GM21528 (cell line): ENCODE measurements at regions not wholly inside any gene's neighbourhood (a gene's known extent, or its start where the extent isn't known, plus 50 kb on each side); places are given as distances from the start of the nearest gene placed in this dataset.

Experiments used
- ATAC-seq: cut with Tn5 transposase; IDR thresholded peaks from one replicate; pipeline ENCODE4 v1.9.1; 2021; ENCODE audit warnings: mild to moderate bottlenecking, moderate library complexity; ENCODE audit not compliant: unreplicated experiment, low FRiP score

GRCh38 chr2:16010951-16011620 lies 70.7 kb downstream of the MYCN start:
- no peak for ATAC-seq

DNA sequence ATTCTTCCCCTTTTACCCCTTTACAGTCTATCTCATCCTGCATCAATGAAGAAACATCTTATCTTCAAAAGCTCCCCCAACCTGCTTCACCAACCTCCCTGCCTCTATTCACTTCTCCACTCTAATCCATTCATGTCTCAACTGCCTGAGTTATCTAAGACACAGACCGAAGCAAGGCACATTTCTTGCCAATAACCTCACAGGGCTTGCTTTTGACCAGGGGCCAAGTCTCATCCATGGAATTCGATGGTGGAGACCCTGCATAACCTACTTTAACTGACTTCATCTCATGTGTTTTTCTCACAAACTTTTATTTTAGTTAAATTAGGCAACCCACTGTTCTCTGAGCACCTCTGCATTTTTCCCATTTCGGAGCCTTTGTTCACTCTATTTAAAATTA lies 69.7 kb downstream of the MYCN start:
- ATAC-seq, result no peak

- ATAC-seq, result no peak
Measured at GRCh38 chr2:16009560-16009959, 69.2 kb downstream of the MYCN start.

DNA sequence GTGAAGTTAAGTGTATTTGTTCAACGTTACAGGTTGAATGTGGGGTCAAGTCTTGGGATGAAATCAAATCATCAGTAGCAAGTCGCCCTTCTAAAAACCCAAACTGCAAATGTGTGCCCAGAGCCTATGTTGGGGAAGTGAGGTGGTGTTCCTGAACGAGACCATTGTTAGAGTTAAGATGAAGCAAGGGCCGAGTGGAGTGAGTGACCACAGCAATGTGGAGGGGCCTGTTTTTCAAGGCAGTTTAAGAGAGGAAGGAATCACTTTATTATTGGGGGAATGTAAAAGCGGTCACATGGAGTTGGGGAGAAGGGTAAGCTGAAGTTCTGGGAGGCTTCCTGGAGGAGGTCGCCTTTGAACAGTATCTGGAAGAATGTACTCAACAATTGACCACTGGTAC lies 68.5 kb downstream of the MYCN start:
- ATAC-seq, result no peak

- no peak for ATAC-seq
Measured at GRCh38 chr2:16008331-16008850, 68.0 kb downstream of the MYCN start.

DNA sequence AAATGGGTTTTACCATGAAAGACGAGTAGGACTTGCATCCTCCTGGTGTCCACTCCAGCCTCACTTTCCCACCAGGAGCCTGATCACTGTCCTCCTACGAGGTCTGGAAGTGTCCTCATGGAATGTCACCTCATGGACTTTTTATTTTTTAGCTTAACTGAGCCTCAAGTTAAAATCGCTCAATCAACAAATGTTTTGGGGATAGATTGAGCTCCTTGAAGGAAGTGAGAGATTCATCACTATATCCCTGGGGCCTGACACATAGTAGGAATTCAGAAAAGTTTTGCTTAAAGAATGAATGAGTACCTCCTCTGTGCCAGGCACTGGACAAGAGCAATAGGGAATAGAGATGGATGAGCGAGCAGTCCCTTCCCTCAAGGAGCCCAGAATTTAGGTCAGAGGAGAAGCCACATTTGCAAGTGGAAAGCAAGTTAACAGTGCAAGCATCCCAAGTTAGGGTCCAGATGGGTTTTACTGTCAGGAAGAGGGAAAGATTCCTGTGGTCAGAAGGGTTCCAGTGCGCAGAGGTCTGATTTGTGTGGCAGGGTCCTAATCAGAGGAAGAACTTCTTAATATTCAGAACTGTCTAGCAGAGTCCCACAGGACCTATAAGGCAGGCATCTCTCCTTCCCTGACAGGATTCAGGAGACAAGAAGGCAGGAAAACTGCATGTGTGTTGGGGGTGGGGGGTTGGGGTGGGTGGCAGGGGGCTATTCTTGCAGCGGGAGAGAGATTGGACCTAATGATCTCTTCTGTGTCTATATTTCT lies 67.0 kb downstream of the MYCN start:
- ATAC-seq, result no peak

- no peak for ATAC-seq
Measured at GRCh38 chr2:16006537-16007166, 66.3 kb downstream of the MYCN start.

DNA sequence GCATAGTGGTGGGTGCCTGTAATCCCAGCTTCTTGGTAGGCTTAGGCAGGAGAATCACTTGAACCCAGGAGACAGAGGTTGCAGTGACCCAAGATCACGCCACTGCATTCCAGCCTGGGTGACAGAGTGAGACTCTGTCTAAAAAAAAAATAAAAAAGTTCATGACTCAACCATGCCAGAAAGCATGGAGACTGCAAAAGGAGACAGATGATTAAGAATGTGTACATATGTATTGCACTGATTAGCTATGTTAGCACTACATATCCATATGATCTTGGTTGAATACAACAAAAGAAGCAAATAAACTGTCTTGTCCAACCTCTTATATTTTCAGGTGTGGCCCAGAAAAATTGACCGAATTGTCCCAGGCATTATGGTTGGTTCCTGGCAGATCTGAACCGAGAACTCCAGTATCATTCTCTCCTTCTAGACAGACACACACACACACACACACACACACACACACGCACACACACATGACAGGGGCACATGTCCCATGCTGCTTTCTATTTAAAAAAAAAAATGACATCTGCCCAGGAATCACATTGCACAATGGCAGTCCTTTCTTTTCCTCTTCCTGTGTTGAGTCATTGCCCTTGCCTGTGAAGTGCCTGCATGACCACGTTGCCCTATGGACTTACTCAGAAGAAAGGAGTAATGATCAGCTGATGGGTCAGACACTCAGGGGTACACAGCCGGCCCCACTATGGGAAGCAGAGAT lies 65.6 kb downstream of the MYCN start:
- no peak for ATAC-seq

GRCh38 chr2:16005389-16005788 lies 65.0 kb downstream of the MYCN start:
- ATAC-seq, result no peak

GRCh38 chr2:16003809-16004208 lies 63.5 kb downstream of the MYCN start:
- ATAC-seq, result no peak

DNA sequence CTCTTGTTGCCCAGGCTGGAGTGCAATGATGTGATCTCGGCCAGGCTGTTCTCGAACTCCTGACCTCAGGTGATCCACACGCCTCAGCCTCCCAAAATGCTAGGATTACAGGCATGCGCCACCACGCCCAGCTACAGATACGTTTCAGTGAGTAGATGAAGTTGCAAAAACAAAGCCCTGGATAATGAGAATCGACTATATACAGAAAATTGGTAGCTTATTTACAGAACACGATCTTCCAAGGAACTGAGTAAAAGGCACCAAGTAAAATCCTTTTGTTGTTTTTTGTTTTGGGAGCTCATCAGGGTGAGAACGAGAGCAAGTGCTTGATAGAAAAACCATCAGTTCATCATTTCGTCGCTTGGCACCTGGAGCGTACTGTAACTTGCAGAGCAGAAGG lies 62.8 kb downstream of the MYCN start:
- no peak for ATAC-seq

DNA sequence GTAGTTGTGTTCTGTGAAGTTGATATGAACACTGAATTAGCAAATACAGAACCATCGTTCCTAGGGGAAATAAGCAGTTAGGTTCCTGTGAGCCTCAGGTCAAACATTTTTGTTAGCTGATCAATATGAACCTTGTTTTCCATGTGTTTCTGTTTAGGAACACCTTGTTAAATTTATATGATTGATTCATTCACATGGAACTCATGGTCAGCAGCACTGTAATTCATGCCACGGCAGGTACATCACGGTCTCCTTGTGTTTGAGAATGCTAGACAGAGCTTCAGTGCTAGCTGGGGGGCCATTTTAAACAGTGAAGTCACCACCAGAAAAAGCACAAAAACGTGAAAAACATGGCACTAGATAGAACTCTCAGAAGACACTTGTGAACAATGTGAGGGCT lies 62.2 kb downstream of the MYCN start:
- ATAC-seq, result no peak

DNA sequence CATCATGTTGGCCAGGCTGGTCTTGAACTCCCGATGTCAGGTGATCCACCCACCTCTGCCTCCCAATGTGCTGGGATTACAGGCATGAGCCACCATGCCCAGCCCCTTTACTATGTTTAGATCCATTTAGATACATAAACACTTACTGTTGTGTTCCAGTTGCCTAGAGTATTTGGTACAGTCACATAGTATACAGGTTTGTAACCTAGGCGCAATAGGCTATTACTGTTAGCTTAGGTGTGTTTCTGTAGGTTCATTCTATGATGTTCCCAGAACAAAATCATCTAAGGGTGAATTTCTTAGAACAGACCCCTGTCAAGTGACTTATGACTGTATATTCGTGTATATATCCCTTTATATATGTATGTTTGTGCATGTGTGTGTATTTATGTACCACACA lies 61.8 kb downstream of the MYCN start:
- ATAC-seq, result no peak

- ATAC-seq, result no peak
Measured at GRCh38 chr2:16000642-16001041, 60.3 kb downstream of the MYCN start.

- ATAC-seq, result no peak
Measured at GRCh38 chr2:15999596-16000469, 59.5 kb downstream of the MYCN start.

GRCh38 chr2:15997728-15998280 lies 57.5 kb downstream of the MYCN start:
- ATAC-seq, result no peak

- no peak for ATAC-seq
Measured at GRCh38 chr2:15996536-15997423, 56.4 kb downstream of the MYCN start.
